ENCODE measurements at regions not wholly inside any gene's neighbourhood (a gene's known extent, or its start where the extent isn't known, plus 50 kb on each side); places are given as distances from the start of the nearest gene placed in this dataset.
"Not testable (repeated sequence)": the region's sequence is repeated elsewhere in the genome, so short reads cannot be mapped to it uniquely, and the experiment has no call there.

GRCh38 chr5:40437452-40437861 lies 242.3 kb upstream of the PTGER4 start:
- TF ChIP-seq POLR2A (IDR thresholded peaks at IDR 0.05) (no peak), CTCF (IDR thresholded peaks at IDR 0.05) (no peak)
- ATAC-seq (peak in 2 of 4 donors; percentile 41 to 54), DNase-seq (no peak)
- Histone ChIP-seq H3K4me3 (no peak overlapping the region), H3K4me1 (peaks cover 0 to 36% (median 0%) of the 10 kb centered on the region in 12 donors), H3K27me3 (no peaks in the 10 kb centered on the region), H3K36me3 (no peaks in the 10 kb centered on the region), H3K27ac (peak overlapping the region in 1 of 12 donors; percentile 78), H3K9me3 (no peaks in the 10 kb centered on the region)
- WGBS, 4 donors, result 88 to 91% (median 89%) methylated on average over 4 of the region's 4 CpGs
- intact Hi-C loops (cut with DNase I), result loop anchor here in 1 of 10 donors (10.0 kb wide), 1 partner anchor 247 kb away; no protein-coding TSS in a partner anchor

DNA sequence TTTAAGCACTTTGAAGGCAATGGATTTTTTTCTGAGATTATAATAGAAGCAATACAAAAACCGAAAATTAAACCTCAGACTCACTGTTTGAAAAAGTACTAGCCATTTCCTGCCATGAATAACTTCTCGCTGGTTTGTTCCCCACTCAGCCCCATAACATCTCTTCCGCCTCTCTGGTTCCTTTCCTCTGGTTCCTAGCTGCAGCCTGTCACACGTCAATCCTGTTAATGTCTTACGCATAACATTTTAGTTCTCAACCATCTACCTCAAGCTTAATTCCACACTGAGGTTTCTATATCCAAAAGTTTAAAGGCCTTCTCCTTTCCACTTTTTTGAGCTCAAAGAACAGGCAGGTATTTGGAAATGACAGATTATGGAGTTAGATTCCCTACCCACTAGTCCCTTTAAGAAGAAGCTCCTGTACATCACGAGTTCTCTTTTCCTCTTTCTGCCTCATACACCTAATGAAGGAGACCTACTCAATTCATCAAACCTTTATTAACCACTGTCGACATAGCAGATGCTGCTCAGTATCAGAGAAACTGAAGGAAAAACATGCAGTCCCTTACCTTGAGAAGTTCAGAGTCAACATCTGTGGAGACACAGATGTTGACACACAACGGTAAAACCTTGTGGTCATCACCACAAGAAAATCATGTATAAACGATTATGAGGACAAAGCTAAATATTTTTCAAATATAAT lies 243.0 kb upstream of the PTGER4 start:
- DNase-seq (no peak), ATAC-seq (peak in 1 of 4 donors; percentile 62)
- 81 to 84% (median 82%) methylated on average over 9 of the region's 9 CpGs for WGBS, 4 donors
- Histone ChIP-seq H3K27me3 (no peaks in the 10 kb centered on the region), H3K9me3 (no peaks in the 10 kb centered on the region), H3K4me3 (no peak overlapping the region), H3K4me1 (peaks cover 0 to 28% (median 0%) of the 10 kb centered on the region in 12 donors), H3K36me3 (no peaks in the 10 kb centered on the region), H3K27ac (peak overlapping the region in 2 of 12 donors; percentile 13 to 78)
- intact Hi-C loops (cut with DNase I), result loop anchor here in 1 of 10 donors (10.0 kb wide), 1 partner anchor 248 kb away; no protein-coding TSS in a partner anchor
- TF ChIP-seq CTCF (IDR thresholded peaks at IDR 0.05) (no peak), POLR2A (IDR thresholded peaks at IDR 0.05) (no peak)

DNA sequence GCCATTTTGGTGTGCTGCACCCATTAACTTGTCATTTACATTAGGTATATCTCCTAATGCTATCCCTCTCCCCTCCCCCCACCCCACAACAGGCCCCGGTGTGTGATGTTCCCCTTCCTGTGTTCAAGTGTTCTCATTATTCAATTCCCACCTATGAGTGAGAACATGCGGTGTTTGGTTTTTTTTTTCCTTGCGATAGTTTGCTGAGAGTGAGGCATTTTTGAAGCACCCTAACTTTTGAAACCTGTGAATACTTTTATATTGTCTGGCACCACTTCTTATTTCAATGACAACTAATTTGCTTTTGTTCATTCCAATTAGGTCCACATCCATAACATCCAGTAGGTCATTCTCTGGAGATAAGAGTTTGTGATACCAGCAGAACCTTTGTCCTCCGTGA lies 244.0 kb upstream of the PTGER4 start:
- H3K4me1 ChIP-seq, result peaks cover 0 to 20% (median 0%) of the 10 kb centered on the region in 12 donors
- H3K4me3 ChIP-seq, H3K36me3 ChIP-seq, ATAC-seq, H3K9me3 ChIP-seq, DNase-seq, H3K27me3 ChIP-seq: not testable (repeated sequence)
- H3K27ac ChIP-seq, result peak overlapping the region in 1 of 12 donors; percentile 78
- 79 to 87% (median 82%) methylated on average over 4 of the region's 4 CpGs for whole genome bisulfite sequencing, 4 donors
- intact Hi-C loops (cut with DNase I), result loop anchor here in 1 of 10 donors (10.0 kb wide), 1 partner anchor 249 kb away; no protein-coding TSS in a partner anchor

DNA sequence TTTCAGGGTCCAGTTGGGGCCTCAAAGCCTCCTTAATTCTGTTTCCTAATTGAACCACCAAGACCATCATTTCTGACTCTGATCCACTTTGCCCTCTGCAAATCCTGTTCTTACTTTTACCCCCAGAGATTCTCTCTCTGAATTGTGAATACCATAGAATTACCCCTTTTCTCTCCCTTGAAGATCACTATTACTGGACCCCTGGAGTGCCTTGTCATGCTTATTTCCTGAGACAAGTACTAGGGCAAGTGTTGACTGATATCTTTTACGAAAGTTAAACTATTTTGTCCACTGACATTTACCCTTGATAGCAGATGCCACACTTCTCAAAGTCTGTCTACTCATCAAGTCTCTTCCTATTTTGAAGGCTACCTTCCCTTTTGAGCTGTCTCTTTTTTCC lies 246.9 kb upstream of the PTGER4 start:
- no peak for DNase-seq
- H3K27ac ChIP-seq, result no peak overlapping the region
- H3K9me3 ChIP-seq, result no peaks in the 10 kb centered on the region
- H3K4me1 ChIP-seq, result peaks cover 0 to 47% (median 12%) of the 10 kb centered on the region in 12 donors
- intact Hi-C loops (cut with DNase I), result loop anchor here in 1 of 10 donors (10.0 kb wide), 1 partner anchor 252 kb away; no protein-coding TSS in a partner anchor
- H3K27me3 ChIP-seq, result no peaks in the 10 kb centered on the region
- H3K4me3 ChIP-seq, result no peak overlapping the region
- H3K36me3 ChIP-seq, result no peaks in the 10 kb centered on the region
- WGBS, 4 donors, result 63 to 71% (median 68%) methylated on average over 1 of the region's 1 CpG
- no peak for TF ChIP-seq CTCF (IDR thresholded peaks at IDR 0.05)
- no peak for TF ChIP-seq POLR2A (IDR thresholded peaks at IDR 0.05)
- no peak for ATAC-seq

Data from heart left ventricle (tissue), 16 donors.